Right ventricle myocardium superior (tissue), 1 donor: ENCODE measurements at regions not wholly inside any gene's neighbourhood (a gene's known extent, or its start where the extent isn't known, plus 50 kb on each side); places are given as distances from the start of the nearest gene placed in this dataset.

Experiments used
- ATAC-seq: fragments of 200-7000 bp; cut with Tn5 transposase; one replicate; pipeline ENCODE4 v1.9.1; 2020; ENCODE audit warnings: mild to moderate bottlenecking; ENCODE audit not compliant: poor library complexity
- DNase-seq: peaks from one replicate; pipeline ENCODE4 v3.0.0-alpha.2; 2020
- intact Hi-C: fragments of 100-400 bp; cut with DNase I; formaldehyde crosslinking; loops from one replicate; pipeline ENCODE4 v1.11.2; 2022
- donor health status: DM: no; HTN: yes; CAD: no; lungs with severe emphysema.

DNA sequence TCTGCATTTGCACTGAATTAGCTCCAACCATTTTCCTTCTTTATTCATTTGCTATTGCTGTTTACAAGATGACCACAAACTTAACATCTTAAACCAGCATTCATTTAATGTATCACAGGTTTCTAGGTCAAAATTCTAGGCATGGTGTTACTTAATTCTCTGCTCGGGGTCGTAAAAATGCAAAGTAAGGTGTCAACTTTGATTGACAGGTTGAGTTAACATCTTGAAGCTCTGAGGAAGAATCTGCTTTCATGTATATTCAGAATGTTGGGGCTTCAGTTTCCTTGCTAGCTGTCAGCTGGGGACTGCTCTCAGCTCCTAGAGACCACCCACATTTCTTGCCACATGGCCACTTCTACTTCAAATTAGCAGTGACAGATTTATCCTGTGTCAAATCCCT is 348.7 kb upstream of the GRIN3A start:
- no peak for DNase-seq
- intact Hi-C loops: no loop called here
- no peak for ATAC-seq

DNA sequence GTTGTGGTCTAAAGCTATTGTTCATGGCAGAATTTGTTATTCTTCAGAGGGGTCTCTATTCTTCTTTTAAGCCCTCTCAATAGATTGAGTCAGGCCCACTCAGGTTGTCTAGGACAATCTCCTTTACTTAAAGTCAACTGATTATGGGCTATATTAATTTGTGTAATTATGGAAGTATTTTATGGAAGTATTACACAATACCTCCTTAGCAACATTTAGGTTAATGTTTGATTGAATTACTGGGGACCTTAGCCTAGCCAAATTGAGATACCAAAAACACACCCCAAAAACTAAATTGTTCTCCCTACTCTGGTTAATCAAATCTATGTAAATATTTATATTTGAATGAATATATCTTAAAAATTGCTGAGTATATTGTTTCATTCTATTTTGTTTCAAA is 347.1 kb upstream of the GRIN3A start:
- DNase-seq: no peak
- no peak for ATAC-seq
- intact Hi-C loops: no loop called here

DNA sequence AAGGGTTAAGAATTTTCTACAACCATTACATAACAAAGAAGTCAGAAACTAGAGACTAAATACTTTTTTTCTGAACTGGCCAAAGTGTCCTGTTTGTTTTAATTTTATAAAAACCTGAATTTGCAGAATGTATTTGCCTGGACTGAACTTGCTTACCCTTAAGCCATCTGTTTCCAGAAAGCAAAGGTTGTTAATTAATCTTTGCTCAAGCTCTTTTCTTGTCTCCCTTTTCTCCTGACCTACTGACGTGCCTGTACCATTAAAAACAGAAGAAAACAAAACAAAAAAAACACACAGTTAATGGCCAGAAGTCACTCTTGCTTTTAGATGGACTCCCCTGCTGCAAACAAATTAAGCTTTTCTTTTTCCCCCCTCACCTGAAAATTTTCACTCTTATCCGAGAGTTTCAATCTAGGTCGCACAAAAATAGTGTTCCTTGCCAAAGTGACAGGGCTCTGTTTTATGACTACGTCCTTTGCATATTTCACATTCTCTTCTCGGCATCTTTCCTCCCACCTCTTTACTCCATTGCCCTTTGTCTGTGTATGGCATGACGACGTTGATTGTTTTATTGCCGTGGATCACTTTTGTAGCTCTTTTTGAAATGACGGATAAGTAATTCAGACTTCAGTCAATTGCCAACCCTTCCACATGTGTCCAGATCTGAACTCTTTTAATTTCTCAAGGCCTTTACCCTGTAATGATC is 333.8 kb upstream of the GRIN3A start:
- ATAC-seq (no peak), DNase-seq (no peak)
- intact Hi-C loops: no loop called here

DNA sequence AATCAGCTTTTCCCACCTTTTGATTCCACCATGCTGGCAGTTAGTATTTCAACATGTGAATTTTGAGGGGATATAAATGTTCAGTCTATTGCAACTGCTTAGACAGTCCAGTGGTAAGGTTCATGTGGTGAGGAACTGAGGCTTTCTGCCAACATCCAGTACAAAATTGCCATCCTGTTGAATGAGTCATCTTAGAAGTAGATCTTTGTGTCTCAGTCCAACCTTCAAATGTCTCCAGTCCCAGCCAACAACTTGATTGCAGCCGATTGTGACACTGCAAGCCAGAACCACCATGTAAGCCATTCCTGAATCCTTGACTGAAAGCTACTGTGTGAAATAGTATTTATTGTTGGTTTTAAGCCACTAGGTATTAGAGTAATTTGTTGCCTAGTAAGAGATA is 331.5 kb upstream of the GRIN3A start:
- ATAC-seq: no peak
- no peak for DNase-seq
- intact Hi-C loops: no loop called here

DNA sequence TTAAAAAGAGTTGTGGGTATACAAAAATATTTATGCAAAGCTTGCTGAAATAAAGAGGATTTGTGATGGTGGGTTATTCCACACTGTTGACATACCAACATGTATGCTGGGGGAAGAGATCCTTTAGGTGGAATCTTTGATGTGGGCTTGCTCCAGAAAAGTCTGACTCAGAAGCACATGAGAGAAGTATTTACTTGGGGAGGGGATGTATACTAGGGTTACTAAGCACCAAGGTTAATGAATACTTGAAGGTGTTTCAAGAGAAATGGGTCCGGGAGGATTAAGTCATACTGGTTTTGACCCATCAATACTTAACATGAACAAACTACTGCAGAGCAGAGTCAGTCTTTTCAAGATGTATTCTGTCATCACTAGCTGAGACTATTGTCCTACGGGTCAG is 316.4 kb upstream of the GRIN3A start:
- no peak for ATAC-seq
- intact Hi-C loops: no loop called here

DNA sequence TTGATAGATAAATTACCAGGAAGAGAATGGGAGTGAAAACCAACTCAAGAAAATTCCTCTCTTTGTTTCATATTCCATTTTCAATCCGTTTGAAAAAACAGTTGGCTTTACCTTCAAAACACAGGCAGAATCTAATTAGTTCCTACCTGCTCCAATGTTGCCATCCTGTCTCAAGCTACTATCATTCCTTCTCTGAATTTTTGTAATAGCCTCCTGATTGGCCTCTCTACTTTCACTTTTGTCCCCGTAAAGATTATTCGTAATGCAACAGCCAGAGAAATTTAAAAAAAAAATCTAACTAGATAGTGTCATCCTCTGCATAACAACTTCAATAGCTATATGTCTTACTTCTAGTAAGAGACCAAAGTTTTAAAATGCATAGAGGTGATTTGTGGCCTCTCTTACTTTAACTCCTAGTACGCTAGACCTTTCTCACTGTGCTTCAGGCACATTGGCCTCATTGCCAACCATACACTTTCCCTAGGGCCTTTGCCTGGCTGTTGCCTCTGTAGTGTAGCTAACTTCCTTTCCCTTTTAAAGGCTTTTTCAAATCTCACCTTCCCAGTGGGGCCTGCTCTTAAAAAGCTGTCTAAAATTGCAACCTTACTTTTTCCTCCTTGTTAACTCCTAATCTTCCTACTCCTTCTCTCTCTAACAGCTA is 311.3 kb upstream of the GRIN3A start:
- intact Hi-C loops: no loop called here
- DNase-seq: no peak
- ATAC-seq: no peak

More for the DNA sequence above, 316.4 kb upstream of the GRIN3A start:
- no peak for DNase-seq

DNA sequence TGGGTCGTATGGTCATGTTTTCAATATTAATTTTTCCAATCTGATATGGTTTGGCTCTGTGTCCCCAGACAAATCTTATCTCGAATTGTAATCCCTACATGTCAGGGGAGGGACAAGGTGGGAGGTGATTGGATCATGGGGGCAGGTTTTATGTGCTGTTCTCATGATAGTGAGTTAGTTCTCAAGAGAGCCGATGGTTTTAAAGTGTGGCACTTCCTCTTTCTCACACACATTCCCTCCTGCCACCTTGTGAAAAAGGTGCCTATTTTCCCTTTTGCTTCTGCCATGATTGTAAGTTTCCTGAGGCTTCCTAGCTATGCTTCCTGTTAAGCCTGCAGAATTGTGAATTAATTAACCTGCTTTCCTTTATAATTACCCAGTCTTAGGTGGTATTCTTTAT is 309.1 kb upstream of the GRIN3A start:
- no peak for DNase-seq
- intact Hi-C loops: no loop called here
- no peak for ATAC-seq

DNA sequence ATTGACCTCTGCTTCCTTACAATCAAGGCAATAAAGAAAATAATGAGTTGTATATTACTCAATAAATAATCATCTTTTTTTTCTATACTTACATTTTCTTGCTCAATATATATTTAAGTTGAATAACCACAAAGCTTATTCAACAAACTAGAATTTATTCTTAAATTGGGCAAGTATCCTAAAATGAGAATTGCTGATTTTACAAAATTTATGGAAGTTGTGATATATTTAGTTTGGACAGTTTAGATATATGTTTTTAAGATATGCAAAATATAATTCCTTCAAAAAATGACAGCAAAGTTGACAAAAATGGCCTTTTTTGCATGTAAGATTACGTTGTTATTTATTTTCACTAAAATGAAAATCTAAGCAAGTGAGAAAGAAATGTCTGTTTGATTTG is 305.7 kb upstream of the GRIN3A start:
- intact Hi-C loops: no loop called here
- no peak for DNase-seq
- ATAC-seq: no peak

DNA sequence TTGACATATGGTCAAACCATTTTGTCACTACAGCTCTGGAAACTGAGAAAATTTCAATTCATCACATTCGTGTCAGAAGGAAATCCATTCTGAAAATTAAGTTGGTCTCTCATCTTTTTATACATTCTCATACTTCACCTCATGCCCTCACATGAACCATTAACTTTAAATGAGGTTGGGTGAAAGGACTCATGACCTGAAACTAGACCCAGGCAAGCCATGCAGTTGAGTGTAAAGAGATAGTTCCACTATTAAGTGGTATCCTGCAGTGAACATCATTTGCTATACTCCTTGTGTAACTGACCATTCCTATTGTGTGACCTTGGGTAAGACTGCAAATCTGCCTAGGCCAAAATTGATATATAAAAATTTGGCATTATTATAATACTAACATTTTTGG is 299.6 kb upstream of the GRIN3A start:
- intact Hi-C loops: no loop called here
- no peak for ATAC-seq
- no peak for DNase-seq

DNA sequence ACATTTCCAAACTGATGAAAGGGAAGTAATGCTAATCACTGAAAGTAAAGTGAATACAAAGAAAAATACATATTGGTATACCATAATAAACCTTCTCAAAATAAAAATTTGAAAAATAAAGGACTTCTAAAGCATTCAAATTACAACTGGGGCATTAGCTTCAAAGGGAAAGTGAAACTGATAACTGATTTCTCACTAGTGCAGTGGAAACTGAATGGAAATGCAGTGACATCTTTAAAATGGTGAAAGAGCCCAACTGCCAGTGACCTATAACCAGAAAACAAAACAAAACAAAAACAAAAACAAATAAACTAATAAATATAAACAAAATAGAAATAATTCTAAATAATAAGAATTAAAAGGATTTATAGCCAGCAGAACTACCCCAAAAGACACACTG is 297.5 kb upstream of the GRIN3A start:
- intact Hi-C loops: no loop called here
- ATAC-seq (no peak), DNase-seq (no peak)

DNA sequence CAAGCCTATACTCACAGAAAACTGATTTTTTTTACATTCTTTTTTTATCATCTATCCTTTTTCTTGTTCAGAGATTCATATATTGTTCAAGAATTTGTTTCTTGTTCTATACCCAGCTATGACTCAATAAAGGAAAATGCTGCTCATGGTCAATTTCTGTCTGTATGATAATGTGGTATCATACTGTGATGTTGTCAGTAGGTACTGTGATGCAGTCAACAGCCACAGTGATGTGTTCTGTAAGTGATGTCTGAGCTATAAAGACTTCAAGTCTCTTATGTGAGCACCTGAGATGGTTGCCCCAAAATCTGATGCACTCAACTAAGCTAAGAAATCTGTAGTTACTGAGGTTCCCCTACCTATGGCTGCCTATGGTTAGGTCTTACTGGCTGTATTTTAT is 294.2 kb upstream of the GRIN3A start:
- intact Hi-C loops: no loop called here
- no peak for ATAC-seq
- no peak for DNase-seq

DNA sequence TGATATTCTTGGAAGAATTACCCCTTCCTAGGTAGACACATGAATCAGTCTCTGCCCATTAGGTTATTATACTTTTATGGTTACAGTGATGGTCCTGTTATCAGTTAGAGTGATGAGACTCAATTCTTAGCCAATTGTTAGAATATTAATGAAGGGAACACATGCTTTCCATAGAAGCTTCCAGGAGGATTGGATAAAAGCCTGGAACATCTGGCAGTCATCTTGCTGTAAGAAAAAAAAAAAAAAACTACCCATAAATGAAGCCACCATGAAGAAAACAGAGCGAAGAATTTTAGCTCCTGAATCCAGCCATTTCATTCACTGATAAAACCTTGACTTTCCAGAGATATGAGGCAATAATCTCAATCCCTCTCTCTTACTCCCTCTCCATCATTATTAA is 262.5 kb upstream of the GRIN3A start:
- intact Hi-C loops: no loop called here

DNA sequence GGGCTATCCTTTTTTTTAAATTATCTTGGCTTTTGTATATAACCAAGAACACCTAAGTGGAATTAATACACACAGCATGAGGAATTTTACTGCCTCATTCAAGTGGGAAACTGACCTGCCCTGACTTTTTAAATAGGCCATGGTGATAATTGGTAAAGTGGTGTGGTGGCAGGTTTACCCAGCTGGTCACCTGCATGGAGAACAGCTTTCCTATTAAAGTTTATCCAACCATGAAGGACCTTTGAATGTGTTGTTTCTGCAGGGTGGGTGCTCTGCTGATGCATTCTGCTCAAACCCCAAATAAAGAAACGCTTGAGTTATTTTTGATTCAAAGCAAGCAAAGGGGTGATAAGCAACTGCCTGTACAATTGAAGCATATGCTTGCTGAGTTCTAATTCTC is 261.0 kb upstream of the GRIN3A start:
- no peak for ATAC-seq
- no peak for DNase-seq

More for the DNA sequence above, 262.5 kb upstream of the GRIN3A start:
- DNase-seq: no peak
- no peak for ATAC-seq

DNA sequence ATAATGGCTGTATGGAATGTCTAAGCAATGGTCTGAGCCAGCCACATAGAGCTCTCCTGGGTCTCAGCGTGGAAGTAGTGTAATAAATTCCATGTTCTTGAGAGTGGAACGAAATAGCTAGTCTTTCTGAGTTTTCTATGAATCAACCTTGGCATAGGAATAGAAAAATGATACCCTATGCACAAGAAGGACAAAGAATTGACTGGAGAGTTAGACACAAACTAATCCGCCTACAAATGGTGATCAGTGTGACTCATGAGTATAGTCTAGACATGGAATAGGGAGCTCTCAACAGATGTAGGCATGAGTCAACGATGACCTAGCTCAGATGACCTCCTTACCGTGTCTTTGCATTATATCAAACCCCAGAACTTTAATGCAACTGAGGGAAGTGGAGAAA is 256.8 kb upstream of the GRIN3A start:
- no peak for DNase-seq
- intact Hi-C loops: no loop called here
- no peak for ATAC-seq

More for the DNA sequence above, 261.0 kb upstream of the GRIN3A start:
- intact Hi-C loops: no loop called here

DNA sequence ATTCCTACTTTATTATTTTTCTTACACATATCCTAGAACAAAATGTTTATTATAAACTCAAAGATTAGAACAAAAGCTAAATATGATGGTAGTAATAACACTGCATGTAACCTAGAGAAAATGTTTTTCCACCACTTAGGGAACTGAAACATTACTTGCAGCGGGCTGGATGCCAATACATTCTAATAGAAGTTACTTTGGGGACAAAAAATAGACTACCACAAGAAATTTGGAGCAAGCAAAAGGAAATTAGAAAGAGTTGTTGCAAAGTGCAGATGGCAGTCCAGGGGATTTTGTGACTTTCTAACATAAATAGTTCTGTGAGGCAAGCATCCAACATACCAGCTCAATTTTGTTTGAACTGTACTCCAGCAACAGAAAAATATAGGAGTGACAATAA is 255.3 kb upstream of the GRIN3A start:
- intact Hi-C loops: no loop called here
- ATAC-seq: no peak

DNA sequence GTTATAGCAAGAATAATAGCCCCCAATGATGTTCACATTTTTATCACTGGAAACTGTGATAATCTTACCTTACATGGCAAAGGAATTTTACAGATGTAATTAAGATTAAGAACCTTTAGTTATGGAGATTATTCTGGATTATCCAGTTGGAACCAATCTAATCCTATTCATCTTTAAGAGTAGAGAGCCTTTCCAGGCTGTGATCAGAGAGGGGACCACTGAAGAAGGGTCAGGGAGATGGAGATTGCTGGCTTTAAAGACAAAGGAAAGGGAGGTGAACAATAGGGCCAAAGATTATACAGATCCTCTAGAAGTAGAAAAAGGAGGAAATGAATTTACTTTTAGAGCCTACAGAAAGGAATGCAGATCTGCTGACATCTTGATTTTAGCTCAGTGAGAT is 253.5 kb upstream of the GRIN3A start:
- no peak for ATAC-seq
- intact Hi-C loops: no loop called here

More for the DNA sequence above, 255.3 kb upstream of the GRIN3A start:
- no peak for DNase-seq

DNA sequence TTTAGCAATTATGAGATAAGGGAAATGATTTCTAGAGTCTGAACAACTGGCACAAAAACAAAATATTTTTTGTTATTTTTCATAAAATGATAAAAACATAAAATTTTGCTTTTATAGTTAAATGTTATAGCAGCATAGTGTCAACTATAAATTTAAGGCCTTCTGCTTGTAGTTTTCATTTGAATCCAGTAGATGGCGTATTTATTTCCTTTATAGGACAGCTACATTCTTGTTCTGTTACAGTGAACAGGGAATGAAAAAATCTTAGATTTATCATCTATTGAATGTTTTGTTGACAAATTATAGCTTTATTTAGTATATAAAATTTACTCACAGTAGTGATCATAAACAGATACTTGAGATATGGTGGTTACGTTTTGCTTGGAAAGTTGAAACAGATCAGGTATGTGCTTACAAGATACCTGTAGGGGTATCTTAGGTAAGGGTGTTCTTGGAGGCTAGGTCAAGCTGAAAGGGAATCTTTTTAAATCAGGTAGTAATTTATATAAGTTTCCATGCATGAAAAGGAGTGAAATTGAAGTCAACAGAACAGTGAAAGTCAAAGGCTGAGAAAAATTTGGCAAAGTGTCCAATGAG is 239.3 kb upstream of the GRIN3A start:
- no peak for DNase-seq
- ATAC-seq: no peak
- intact Hi-C loops: no loop called here

More for the DNA sequence above, 253.5 kb upstream of the GRIN3A start:
- DNase-seq: no peak

DNA sequence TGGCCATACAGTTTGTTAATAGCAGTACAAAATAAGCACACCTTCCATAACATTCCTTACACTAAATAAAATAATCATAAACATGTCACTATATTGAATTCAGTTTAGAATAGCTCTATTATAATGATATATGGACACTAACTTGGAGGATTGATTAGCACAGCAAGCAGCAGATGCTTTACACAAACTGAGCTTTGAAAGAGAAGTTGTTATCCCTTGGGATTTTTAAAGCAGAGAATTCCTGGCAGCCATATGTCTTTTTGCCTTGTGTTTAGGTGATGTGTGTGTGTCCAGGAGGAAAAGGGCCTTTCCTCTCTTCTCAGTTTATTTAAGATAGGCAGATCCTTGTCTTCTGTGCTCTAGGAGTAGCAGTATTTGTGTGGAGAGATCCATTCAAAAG is 232.2 kb upstream of the GRIN3A start:
- no peak for ATAC-seq

DNA sequence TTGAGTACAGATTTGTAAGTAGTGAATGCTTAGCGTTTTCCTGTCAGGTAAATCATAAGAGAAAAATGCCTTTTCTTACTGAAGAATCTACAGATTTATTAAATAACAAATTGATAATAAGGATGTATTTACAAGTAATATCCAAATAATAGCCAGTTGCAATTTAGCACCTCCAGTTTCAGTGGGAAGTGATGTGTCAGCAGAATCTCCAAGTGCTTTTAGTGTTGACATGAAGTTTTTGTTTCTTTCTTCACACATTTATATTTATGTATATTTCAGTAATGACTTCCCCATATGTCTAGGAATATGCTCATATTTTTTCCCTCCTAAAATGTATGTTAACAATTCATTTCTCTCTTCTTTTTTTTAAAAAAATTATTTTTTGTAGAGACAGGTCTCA is 229.9 kb upstream of the GRIN3A start:
- no peak for ATAC-seq
- intact Hi-C loops: no loop called here

More for the DNA sequence above, 232.2 kb upstream of the GRIN3A start:
- no peak for DNase-seq
- intact Hi-C loops: no loop called here

DNA sequence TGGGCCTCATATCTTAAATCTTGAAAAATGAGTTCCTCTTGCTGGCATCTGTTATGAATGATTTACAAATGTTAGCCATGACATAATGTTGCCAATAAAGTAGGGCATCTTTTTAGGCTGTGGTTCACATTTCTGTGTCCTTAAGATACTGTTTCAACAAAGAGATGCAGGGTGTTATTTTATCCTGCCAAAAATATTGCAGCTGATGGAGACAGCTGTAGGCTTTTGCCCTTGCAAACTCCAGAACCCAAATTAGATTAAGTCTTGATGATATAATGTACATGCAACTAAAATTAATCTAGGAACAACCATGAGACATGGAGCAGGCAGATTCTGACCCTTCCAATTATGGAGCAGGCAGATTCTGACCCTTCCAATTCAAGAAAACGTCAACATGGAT is 228.2 kb upstream of the GRIN3A start:
- intact Hi-C loops: no loop called here

More for the DNA sequence above, 229.9 kb upstream of the GRIN3A start:
- DNase-seq: no peak

More for the DNA sequence above, 228.2 kb upstream of the GRIN3A start:
- ATAC-seq (no peak), DNase-seq (no peak)
